HUES6 (cell line): ENCODE measurements at regions not wholly inside any gene's neighbourhood (a gene's known extent, or its start where the extent isn't known, plus 50 kb on each side); places are given as distances from the start of the nearest gene placed in this dataset.

ENCODE experiments used
- H3K27ac ChIP-seq: 2 replicates; pipeline ENCODE4 v1.7.0; 2013; ENCODE audit warnings: low read depth, mild to moderate bottlenecking, low read length, inconsistent platforms
- H3K27me3 ChIP-seq: 2 replicates; pipeline ENCODE4 v1.6.1; 2013; ENCODE audit warnings: low read length; ENCODE audit not compliant: control insufficient read depth, insufficient read depth
- H3K36me3 ChIP-seq: 2 replicates; pipeline ENCODE4 v1.6.1; 2013; ENCODE audit warnings: low read length; ENCODE audit not compliant: control insufficient read depth, insufficient read depth
- H3K4me1 ChIP-seq: 2 replicates; pipeline ENCODE4 v1.6.1; 2013; ENCODE audit warnings: low read length; ENCODE audit not compliant: control insufficient read depth, insufficient read depth
- H3K4me3 ChIP-seq: 2 replicates; pipeline ENCODE4 v1.5.1; 2013; ENCODE audit warnings: low read depth, low read length
- H3K9ac ChIP-seq: one replicate; pipeline ENCODE4 v1.6.1; 2013; ENCODE audit warnings: mild to moderate bottlenecking, low read length
- H3K9me3 ChIP-seq: 2 replicates; pipeline ENCODE4 v1.6.1; 2013; ENCODE audit warnings: low read depth, low read length; ENCODE audit not compliant: control insufficient read depth, insufficient read depth

DNA sequence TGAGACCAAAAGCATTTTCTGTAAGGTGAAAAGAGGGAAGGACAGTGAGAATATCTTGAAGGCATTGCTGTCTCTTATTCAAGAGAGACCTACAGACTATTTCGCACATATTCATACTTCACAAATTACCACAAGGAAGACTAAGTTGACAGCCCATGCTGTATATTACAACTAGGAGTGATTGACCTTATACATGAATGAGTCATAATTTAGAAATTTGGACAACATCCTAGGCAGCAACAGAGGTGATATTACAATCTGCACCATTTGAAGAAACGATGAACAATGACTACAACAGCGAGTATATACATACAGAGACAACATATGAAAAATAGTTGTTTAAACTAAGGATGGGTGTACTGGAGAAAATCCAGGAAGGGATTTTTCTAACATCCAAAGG, 971.7 kb downstream of the CDH11 start:
- no peak overlapping the region for H3K27ac ChIP-seq
- no peaks in the 10 kb centered on the region for H3K36me3 ChIP-seq
- no peak overlapping the region for H3K4me3 ChIP-seq
- no peak overlapping the region for H3K9ac ChIP-seq
- no peaks in the 10 kb centered on the region for H3K27me3 ChIP-seq
- H3K4me1 ChIP-seq = no peaks in the 10 kb centered on the region
- no peaks in the 10 kb centered on the region for H3K9me3 ChIP-seq

DNA sequence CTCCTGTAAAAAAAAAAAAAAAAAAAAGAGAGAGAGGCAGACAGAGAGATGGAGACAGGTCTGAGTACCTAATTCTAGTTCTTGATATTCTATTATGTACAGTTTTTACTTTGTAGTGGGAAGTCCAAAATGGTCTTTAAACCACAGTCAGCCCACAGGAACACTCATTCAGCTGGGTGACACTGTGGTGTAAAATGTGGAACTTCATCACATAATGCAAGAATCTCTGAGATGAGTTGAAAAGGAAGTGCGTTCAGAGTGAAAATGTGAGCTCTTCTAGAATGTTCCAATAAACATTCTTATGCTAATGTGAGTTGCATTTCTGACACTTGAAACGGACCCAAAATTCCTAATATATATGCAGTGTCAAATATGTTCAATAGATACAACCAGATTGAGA, 972.1 kb downstream of the CDH11 start:
- no peak overlapping the region for H3K27ac ChIP-seq

DNA sequence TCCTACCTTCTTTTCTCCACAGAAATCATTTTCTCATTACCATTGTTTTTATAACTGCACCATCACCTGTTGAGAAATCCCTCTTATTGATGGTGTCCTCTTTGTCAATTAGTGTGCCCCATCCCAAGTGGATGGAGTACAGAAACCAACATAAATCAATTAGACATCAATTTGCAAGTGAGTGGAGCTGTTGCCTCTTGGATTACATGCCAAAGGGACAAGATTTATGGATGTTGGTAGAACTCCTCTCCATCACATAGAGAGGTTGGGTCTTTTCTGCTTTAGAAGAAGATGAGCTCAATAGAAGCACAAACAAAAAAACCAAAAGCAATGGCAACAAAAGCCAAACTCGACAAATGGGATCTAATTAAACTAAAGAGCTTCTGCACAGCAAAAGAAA, 973.5 kb downstream of the CDH11 start:
- Histone ChIP-seq H3K27me3 (no peaks in the 10 kb centered on the region), H3K9me3 (no peaks in the 10 kb centered on the region), H3K4me3 (no peak overlapping the region), H3K9ac (no peak overlapping the region), H3K36me3 (no peaks in the 10 kb centered on the region), H3K4me1 (no peaks in the 10 kb centered on the region), H3K27ac (no peak overlapping the region)

More for the DNA sequence above, 972.1 kb downstream of the CDH11 start:
- Histone ChIP-seq H3K27me3 (no peaks in the 10 kb centered on the region), H3K36me3 (no peaks in the 10 kb centered on the region), H3K4me1 (no peaks in the 10 kb centered on the region), H3K9ac (no peak overlapping the region), H3K9me3 (no peaks in the 10 kb centered on the region), H3K4me3 (no peak overlapping the region)

DNA sequence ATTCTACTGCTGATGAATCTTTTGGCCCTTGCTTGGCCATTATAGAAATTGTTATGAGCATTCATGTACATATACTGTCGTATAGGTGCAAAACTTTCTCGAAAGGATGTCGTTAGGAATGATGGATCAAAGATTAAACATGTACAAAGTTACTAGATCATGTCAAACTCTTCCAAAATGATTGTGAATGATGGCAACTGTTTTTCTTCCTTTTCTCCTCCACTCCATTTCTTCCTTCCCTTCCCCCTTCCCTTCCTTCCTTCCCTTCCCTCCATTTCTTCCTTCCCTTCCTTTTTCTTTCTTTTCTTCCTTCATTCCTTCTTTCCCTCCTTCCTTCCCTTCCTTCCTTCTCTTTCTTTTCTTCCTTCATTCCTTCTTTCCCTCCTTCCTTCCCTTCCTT, 973.9 kb downstream of the CDH11 start:
- Histone ChIP-seq H3K4me3 (no peak overlapping the region), H3K9me3 (no peaks in the 10 kb centered on the region), H3K27ac (no peak overlapping the region), H3K4me1 (no peaks in the 10 kb centered on the region), H3K9ac (no peak overlapping the region), H3K27me3 (no peaks in the 10 kb centered on the region), H3K36me3 (no peaks in the 10 kb centered on the region)

DNA sequence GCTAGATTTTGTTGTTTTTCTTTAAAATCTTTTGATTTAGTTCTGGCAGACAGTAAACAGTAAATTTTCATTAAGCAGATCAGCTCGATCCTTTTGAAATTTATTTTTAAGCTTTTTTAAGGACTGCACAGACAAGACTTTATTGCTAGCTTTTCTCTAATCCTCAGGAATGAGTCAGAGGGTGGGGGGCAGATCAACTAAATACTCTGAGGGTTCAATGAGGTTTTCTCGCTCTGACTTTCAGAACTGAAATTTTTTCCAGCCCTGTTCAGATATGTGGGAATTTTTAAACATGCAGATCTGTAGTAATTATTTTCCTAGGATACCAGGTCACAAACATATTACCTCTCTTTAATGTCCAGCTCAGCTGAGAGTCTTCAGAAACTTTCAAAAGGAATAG, 977.2 kb downstream of the CDH11 start:
- no peaks in the 10 kb centered on the region for H3K4me1 ChIP-seq
- no peaks in the 10 kb centered on the region for H3K36me3 ChIP-seq
- H3K9me3 ChIP-seq = no peaks in the 10 kb centered on the region
- H3K4me3 ChIP-seq = no peak overlapping the region
- no peak overlapping the region for H3K9ac ChIP-seq
- H3K27ac ChIP-seq = no peak overlapping the region
- H3K27me3 ChIP-seq = no peaks in the 10 kb centered on the region

DNA sequence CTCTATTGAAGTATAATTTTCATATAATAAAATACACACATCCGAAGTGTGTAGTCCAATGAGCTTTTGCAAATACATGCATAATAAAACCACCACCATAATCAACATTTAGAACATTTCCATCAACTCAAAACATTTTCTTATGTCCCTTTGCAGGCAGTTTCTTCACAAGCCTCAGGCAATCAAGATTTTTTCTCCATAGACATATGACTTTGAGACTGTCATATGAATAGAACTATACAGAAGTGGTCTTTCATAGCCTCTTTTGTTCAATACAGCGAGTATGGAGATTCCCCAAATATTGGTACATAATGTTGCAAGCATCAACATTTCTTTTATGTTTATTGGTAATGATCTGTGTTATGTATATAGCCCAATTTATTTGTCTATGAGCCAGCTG, 983.2 kb downstream of the CDH11 start:
- Histone ChIP-seq H3K27me3 (no peaks in the 10 kb centered on the region), H3K36me3 (no peaks in the 10 kb centered on the region), H3K27ac (no peak overlapping the region), H3K9ac (no peak overlapping the region), H3K9me3 (no peaks in the 10 kb centered on the region), H3K4me1 (no peaks in the 10 kb centered on the region), H3K4me3 (no peak overlapping the region)

DNA sequence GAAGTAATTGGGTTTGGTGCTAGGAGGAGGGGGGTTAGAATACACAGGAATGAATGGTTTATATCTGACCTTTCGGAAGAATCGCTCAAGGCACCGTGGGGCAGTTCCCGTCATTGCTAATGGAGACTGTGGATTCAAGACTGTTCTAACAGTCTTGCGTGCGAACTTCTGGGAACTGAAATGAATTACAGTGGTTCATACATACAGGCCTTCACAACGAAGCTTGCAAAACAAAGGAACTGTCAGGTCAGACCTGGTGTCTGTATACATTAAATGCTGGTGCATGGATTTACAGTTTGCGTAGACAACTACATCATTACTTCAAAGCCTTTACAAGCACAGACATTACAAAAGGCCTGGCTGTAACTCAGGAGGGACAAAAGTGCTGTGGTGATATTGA, 983.9 kb downstream of the CDH11 start:
- H3K9ac ChIP-seq = no peak overlapping the region
- H3K27me3 ChIP-seq = no peaks in the 10 kb centered on the region
- peaks cover under 1% of the 10 kb centered on the region; the same call in 1 of the 2 replicates for H3K4me1 ChIP-seq
- no peak overlapping the region for H3K27ac ChIP-seq
- no peaks in the 10 kb centered on the region for H3K9me3 ChIP-seq
- no peaks in the 10 kb centered on the region for H3K36me3 ChIP-seq
- no peak overlapping the region for H3K4me3 ChIP-seq

DNA sequence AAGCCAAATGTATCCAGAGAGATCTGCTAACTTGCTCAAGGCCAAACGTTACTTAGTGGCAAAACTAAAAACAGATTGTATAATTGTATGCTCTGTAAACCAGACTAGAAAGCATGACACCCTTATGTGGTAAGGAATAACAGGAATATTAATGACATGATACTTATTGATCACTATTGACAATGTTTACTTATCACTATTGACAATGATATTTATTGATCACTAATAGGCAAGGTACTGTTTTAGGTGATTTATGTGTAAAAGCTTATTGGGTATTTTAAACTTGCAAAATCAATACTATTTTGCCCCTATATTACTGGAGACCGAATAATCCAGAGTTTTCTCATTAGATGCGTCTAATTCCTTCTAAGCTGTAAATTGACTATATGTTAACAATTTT, 985.1 kb downstream of the CDH11 start:
- H3K4me1 ChIP-seq = peaks cover 4% of the 10 kb centered on the region; the same call in 1 of the 2 replicates
- H3K27ac ChIP-seq = no peak overlapping the region

DNA sequence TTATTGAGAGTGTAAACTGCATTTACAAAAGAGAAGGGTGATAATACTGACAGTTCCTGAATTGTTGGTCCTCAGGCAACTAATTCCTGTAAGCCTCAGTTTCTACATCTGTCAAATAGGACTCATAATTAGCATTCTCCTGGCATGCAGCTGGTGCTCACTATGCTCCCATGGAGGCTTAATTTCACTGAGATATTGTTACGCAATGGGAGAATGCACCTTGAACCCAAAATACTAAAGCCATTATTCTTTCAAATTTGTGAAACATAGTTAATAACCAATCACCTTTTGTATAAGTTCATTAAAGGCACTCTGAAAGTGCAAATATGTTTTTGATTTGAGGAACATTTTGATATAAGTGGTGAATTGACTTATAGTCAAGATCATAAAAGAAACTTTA, 985.5 kb downstream of the CDH11 start:
- Histone ChIP-seq H3K9ac (no peak overlapping the region), H3K36me3 (no peaks in the 10 kb centered on the region), H3K9me3 (no peaks in the 10 kb centered on the region), H3K27ac (no peak overlapping the region), H3K27me3 (no peaks in the 10 kb centered on the region), H3K4me3 (no peak overlapping the region), H3K4me1 (peaks cover 4% of the 10 kb centered on the region; the same call in 1 of the 2 replicates)

More for the DNA sequence above, 985.1 kb downstream of the CDH11 start:
- Histone ChIP-seq H3K36me3 (no peaks in the 10 kb centered on the region), H3K9me3 (no peaks in the 10 kb centered on the region), H3K27me3 (no peaks in the 10 kb centered on the region), H3K4me3 (no peak overlapping the region), H3K9ac (no peak overlapping the region)

DNA sequence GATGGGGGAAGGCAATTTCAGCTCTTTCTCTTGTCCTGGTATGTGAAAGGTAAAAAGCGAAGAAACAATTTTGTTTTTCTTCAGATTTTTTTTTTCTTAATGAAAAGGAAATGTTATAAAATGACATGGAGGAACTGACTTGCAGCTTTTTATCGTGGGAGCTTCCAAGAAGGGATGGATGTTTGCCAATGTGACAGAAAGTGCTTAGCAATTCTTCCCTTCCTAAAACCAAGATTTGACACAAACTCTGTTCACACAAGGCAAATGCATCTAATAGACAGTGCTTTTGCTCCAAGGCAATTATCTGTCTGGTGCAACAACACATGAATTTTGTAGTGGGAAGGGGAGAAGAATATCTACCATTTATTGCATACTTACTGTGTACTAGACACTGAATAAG, 988.5 kb downstream of the CDH11 start:
- no peaks in the 10 kb centered on the region for H3K36me3 ChIP-seq
- H3K4me1 ChIP-seq = peaks cover 4% of the 10 kb centered on the region; the same call in 1 of the 2 replicates
- H3K27me3 ChIP-seq = no peaks in the 10 kb centered on the region
- no peak overlapping the region for H3K27ac ChIP-seq
- H3K4me3 ChIP-seq = no peak overlapping the region
- H3K9me3 ChIP-seq = no peaks in the 10 kb centered on the region
- H3K9ac ChIP-seq = no peak overlapping the region

DNA sequence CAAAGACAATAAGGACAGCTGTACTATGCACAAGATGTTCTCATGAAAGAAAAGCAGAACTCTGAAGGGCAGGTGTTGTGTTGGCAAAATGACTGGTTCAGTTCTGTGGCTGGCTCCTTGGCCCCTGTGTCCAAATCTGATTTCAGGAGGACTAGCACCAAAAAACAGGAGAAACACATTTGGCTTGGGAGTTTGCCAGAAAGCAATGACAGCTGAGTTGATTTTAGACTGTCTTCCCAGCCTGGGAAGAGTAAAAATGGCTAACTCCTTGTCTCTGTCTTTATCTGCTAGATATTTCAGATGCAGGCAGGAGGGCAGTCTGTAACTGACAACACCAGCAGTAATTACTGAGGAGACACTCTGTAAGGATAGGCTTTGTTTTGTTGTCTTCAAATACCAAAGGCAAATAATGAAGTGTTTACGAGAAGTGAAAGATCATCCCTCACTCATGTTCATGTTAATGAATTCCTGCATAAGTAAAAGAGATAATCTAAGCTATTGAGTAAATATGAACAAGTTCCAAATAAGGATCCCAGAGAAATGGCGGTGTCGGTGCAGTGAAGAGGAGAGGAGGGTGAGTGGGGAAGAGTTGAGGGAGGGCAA, 989.0 kb downstream of the CDH11 start:
- H3K36me3 ChIP-seq = no peaks in the 10 kb centered on the region
- no peak overlapping the region for H3K4me3 ChIP-seq
- no peaks in the 10 kb centered on the region for H3K27me3 ChIP-seq
- H3K9me3 ChIP-seq = no peaks in the 10 kb centered on the region
- peaks cover 4% of the 10 kb centered on the region; the same call in 1 of the 2 replicates for H3K4me1 ChIP-seq
- H3K27ac ChIP-seq = no peak overlapping the region
- no peak overlapping the region for H3K9ac ChIP-seq

DNA sequence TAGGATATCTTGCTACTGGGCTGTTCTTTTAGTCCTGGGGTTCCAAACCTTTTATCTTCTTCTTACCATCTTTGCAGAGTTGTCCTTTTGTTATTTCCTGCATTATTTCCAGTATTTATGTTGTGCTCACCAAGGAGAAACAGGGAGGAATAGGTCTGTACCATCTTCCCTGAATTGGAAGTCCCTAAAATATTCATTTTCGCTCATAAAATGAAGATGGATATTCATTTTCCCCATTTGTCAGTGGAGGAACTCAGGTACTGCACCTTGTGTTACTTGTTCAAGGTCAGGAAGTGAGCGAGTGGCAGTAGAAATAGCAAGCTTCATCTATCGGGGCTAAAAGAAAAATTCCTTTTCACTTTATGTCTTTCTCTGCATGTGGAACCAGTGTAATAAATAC, 989.7 kb downstream of the CDH11 start:
- H3K4me3 ChIP-seq = no peak overlapping the region
- H3K9ac ChIP-seq = no peak overlapping the region
- no peaks in the 10 kb centered on the region for H3K27me3 ChIP-seq
- H3K9me3 ChIP-seq = no peaks in the 10 kb centered on the region
- peaks cover 4% of the 10 kb centered on the region; the same call in 1 of the 2 replicates for H3K4me1 ChIP-seq
- H3K36me3 ChIP-seq = no peaks in the 10 kb centered on the region
- no peak overlapping the region for H3K27ac ChIP-seq
